A549 (cell line): ENCODE measurements at regions not wholly inside any gene's neighbourhood (a gene's known extent, or its start where the extent isn't known, plus 50 kb on each side); places are given as distances from the start of the nearest gene placed in this dataset.

Experiments
- ATAC-seq, 2 experiments: fragments of 200-7000 bp in 1 of 2; fragments of >200 bp in 1 of 2; cut with Nextera tagmentation in 1 of 2; cut with Tn5 transposase in 1 of 2; 3 replicates each; pipeline versions ENCODE4 v1.8.0 to v1.9.1; 2018 to 2020; ENCODE audit warnings: mild to moderate bottlenecking in 1 of 2, moderate library complexity in 1 of 2
- CTCF ChIA-PET: fragments of 300-600 bp; sonication (Branson Sonifier 250); formaldehyde crosslinking; extraction: SDS; loops from one replicate; lab custom pipeline; 2021; ENCODE audit warnings: antibody characterized with exemption, inconsistent platforms; lab: Yijun Ruan, JAX
- POLR2A ChIA-PET: fragments of 350-600 bp; formaldehyde crosslinking; extraction: SDS; loops from one replicate; lab custom pipeline; 2021; ENCODE audit warnings: antibody characterized with exemption, inconsistent platforms; lab: Yijun Ruan, JAX
- DNase-seq, 2 experiments: peaks; one replicate each; pipeline versions ENCODE4 v3.0.0 to v3.0.0-alpha.2; 2011 to 2016; ENCODE audit warnings: low read depth in 1 of 2, low spot score in 1 of 2
- FAIRE-seq: peaks from 2 replicates; lab custom pipeline; 2011; peaks lifted over from hg19 to GRCh38; lab: Jason Lieb, UNC
- H3K27ac ChIP-seq, 2 experiments: fragments of >200 bp; sonication (Bioruptor Twin); formaldehyde crosslinking; 3 replicates each; pipeline ENCODE4 v1.5.1; 2016 to 2017
- H3K4me1 ChIP-seq: fragments of >200 bp; sonication (Bioruptor Twin); formaldehyde crosslinking; 3 replicates; pipeline ENCODE4 v1.6.1; 2016
- H3K4me2 ChIP-seq: fragments of >200 bp; sonication (Bioruptor Twin); formaldehyde crosslinking; 3 replicates; pipeline ENCODE4 v1.6.1; 2016
- H3K4me3 ChIP-seq: fragments of >200 bp; sonication (Bioruptor Twin); formaldehyde crosslinking; 3 replicates; pipeline ENCODE4 v1.5.1; 2016
- H3K9me3 ChIP-seq: fragments of >200 bp; sonication (Bioruptor Twin); formaldehyde crosslinking; 3 replicates; pipeline ENCODE4 v1.6.1; 2016
- FOSB ChIP-seq: fragments of 250-450 bp; sonication (Bioruptor Pico); IDR thresholded peaks from 2 replicates; pipeline ENCODE4 v1.5.0; 2020; ENCODE audit warnings: mild to moderate bottlenecking, moderate library complexity
- FOSL2 ChIP-seq, 2 experiments: fragments of 450-650 bp in 1 of 2; fragments of >200 bp in 1 of 2; sonication (Bioruptor Twin) in 1 of 2; formaldehyde crosslinking; IDR thresholded peaks; 2 replicates each; pipeline versions ENCODE4 v1.5.0 to v1.6.1; 2016 to 2020; ENCODE audit warnings: mild to moderate bottlenecking in 1 of 2, moderate library complexity in 1 of 2
- FOXS1 ChIP-seq: fragments of 250-450 bp; sonication (Bioruptor Pico); IDR thresholded peaks from 2 replicates; pipeline ENCODE4 v1.5.0; 2020; ENCODE audit warnings: mild to moderate bottlenecking, moderate library complexity
- GATA3 ChIP-seq: IDR thresholded peaks from 2 replicates; pipeline ENCODE4 v1.6.1; 2012; ENCODE audit warnings: borderline replicate concordance
- HEYL ChIP-seq: fragments of 250-450 bp; sonication (Bioruptor Pico); IDR thresholded peaks from 2 replicates; pipeline ENCODE4 v1.8.0; 2021; ENCODE audit warnings: mild to moderate bottlenecking, moderate library complexity
- HOXB13 ChIP-seq: fragments of 250-450 bp; sonication (Bioruptor Pico); IDR thresholded peaks from 2 replicates; pipeline ENCODE4 v1.5.0; 2020; ENCODE audit warnings: low read depth, mild to moderate bottlenecking, moderate library complexity
- HOXB5 ChIP-seq: fragments of 250-450 bp; sonication (Bioruptor Pico); IDR thresholded peaks from 2 replicates; pipeline ENCODE4 v1.5.0; 2020; ENCODE audit warnings: mild to moderate bottlenecking, moderate library complexity
- JUNB ChIP-seq: fragments of >200 bp; sonication (Bioruptor Twin); formaldehyde crosslinking; IDR thresholded peaks from 2 replicates; pipeline ENCODE4 v1.6.1; 2016
- MYC ChIP-seq: IDR thresholded peaks from 2 replicates; pipeline ENCODE4 v1.6.1; 2012; ENCODE audit warnings: mild to moderate bottlenecking, inconsistent platforms, low read length, improper control_type of control experiment, borderline replicate concordance
- NFE2L2 ChIP-seq: fragments of 150-350 bp; conservative IDR thresholded peaks from 2 replicates; pipeline ENCODE4 v1.6.1; 2014; ENCODE audit warnings: low read length
- NPAS2 ChIP-seq: fragments of 250-450 bp; sonication (Bioruptor Pico); IDR thresholded peaks from 2 replicates; pipeline ENCODE4 v1.8.0; 2022; ENCODE audit warnings: mild to moderate bottlenecking, moderate library complexity, borderline replicate concordance
- NR3C1 ChIP-seq: fragments of >200 bp; sonication (Bioruptor Twin); formaldehyde crosslinking; IDR thresholded peaks from 3 replicates; pipeline ENCODE4 v1.6.1; 2017
- PHF8 ChIP-seq: fragments of 200-600 bp; sonication (generic); IDR thresholded peaks from 2 replicates; pipeline ENCODE4 v1.6.1; 2016; ENCODE audit warnings: low read depth, mild to moderate bottlenecking, antibody characterized with exemption, moderate library complexity, borderline replicate concordance
- POLR2AphosphoS2 ChIP-seq: conservative IDR thresholded peaks from 2 replicates; pipeline ENCODE4 v1.6.1; 2012; ENCODE audit warnings: low read length, improper control_type of control experiment, inconsistent platforms
- RARB ChIP-seq: fragments of 250-450 bp; sonication (Bioruptor Pico); IDR thresholded peaks from 2 replicates; pipeline ENCODE4 v1.8.0; 2021; ENCODE audit warnings: mild to moderate bottlenecking, moderate library complexity
- RFX5 ChIP-seq: fragments of 450-650 bp; IDR thresholded peaks from 2 replicates; pipeline ENCODE4 v1.7.1; 2014; ENCODE audit warnings: antibody characterized with exemption, mild to moderate bottlenecking, moderate library complexity
- SMC3 ChIP-seq: fragments of >200 bp; sonication (Bioruptor Twin); formaldehyde crosslinking; IDR thresholded peaks from 3 replicates; pipeline ENCODE4 v1.6.1; 2018; ENCODE audit warnings: inconsistent platforms
- SREBF2 ChIP-seq: fragments of 450-650 bp; IDR thresholded peaks from 2 replicates; pipeline ENCODE4 v1.6.1; 2014; ENCODE audit warnings: mild to moderate bottlenecking, moderate library complexity
- TFCP2L1 ChIP-seq: fragments of 250-450 bp; sonication (Bioruptor Pico); IDR thresholded peaks from 2 replicates; pipeline ENCODE4 v1.5.0; 2021; ENCODE audit warnings: mild to moderate bottlenecking
- TP53 ChIP-seq: fragments of 250-450 bp; sonication (Bioruptor Pico); IDR thresholded peaks from 2 replicates; pipeline ENCODE4 v1.5.0; 2021; ENCODE audit warnings: mild to moderate bottlenecking, moderate library complexity
- ZC3H11A ChIP-seq: fragments of 450-650 bp; IDR thresholded peaks from 2 replicates; pipeline ENCODE4 v1.6.1; 2014; ENCODE audit warnings: antibody characterized with exemption, mild to moderate bottlenecking
- ZFP36 ChIP-seq: fragments of 450-650 bp; IDR thresholded peaks from 2 replicates; pipeline ENCODE4 v1.6.1; 2014; ENCODE audit warnings: borderline replicate concordance; ENCODE audit not compliant: partially characterized antibody
- WGBS: methylation state at CpG from one replicate; pipeline ENCODE4 v1.1.6; 2017; ENCODE audit errors: missing lambda C conversion rate; 5-methylcytosine and 5-hydroxymethylcytosine counted together
- TF ChIP-seq, protein P1 (sequence below): fragments of 150-350 bp; IDR thresholded peaks from 2 replicates; pipeline ENCODE4 v1.6.1; 2014; ENCODE audit warnings: low read depth, mild to moderate bottlenecking, low read length
- TF ChIP-seq, protein P2 (sequence below): fragments of 250-450 bp; sonication (Bioruptor Pico); IDR thresholded peaks from 2 replicates; pipeline ENCODE4 v1.5.0; 2021; ENCODE audit warnings: mild to moderate bottlenecking, moderate library complexity, borderline replicate concordance
- TF ChIP-seq, protein P3 (sequence below): IDR thresholded peaks from 2 replicates; pipeline ENCODE4 v1.6.1; 2012
- TF ChIP-seq, protein P4 (sequence below): fragments of >200 bp; sonication (Bioruptor Twin); formaldehyde crosslinking; IDR thresholded peaks from 2 replicates; pipeline ENCODE4 v1.6.1; 2016

DNA sequence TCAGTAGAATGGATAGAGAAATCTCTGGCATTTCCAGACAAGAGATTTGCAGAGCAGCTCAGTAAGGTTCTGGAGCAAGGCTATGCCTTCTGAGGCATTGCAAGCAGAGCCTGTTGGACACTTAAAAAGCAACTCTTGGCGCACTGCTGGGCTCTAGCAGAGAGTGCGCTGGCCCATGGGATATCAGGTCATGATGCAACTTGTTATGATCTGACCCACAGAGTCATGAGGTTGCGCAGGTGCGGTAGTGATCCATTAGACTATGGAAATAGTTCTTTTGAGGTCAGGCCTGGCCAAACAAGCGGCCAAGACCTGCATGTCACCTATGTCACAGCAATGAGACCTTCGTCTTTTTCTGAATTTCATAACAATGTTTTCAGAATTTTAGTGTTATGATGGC, 168.6 kb downstream of the TMTC3 start (continued):
- TF ChIP-seq, protein P1, sequence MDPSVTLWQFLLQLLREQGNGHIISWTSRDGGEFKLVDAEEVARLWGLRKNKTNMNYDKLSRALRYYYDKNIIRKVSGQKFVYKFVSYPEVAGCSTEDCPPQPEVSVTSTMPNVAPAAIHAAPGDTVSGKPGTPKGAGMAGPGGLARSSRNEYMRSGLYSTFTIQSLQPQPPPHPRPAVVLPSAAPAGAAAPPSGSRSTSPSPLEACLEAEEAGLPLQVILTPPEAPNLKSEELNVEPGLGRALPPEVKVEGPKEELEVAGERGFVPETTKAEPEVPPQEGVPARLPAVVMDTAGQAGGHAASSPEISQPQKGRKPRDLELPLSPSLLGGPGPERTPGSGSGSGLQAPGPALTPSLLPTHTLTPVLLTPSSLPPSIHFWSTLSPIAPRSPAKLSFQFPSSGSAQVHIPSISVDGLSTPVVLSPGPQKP = no peak
- no peak for TF ChIP-seq POLR2AphosphoS2

DNA sequence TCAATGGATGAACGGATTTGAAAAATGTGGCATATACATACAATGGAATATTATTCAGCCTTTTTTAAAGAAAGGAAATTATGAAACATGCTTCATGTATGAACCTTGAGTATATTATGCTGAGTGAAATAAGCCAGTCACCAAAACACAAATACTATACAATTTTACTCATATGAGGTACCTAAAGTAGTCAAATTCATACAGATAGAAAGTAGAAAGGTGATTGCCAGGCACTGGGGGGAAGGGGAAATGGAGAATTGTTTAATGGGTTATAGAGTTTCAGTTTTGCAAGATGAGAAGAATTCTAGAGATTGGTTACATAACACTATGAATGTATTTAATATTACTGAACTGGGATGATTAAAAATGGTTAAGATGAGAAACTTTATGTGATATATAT, 171.4 kb downstream of the TMTC3 start:
- Histone ChIP-seq H3K4me2 (no peak overlapping the region), H3K4me3 (no peak overlapping the region), H3K9me3 (no peaks in the 10 kb centered on the region), H3K4me1 (peaks cover 26% of the 10 kb centered on the region), H3K27ac (no peak overlapping the region)
- CTCF ChIA-PET = no interaction called here
- no peak for ATAC-seq
- FAIRE-seq = no peak
- 100% methylated on average over 1 of the region's 1 CpG for WGBS
- TF ChIP-seq, protein P2, sequence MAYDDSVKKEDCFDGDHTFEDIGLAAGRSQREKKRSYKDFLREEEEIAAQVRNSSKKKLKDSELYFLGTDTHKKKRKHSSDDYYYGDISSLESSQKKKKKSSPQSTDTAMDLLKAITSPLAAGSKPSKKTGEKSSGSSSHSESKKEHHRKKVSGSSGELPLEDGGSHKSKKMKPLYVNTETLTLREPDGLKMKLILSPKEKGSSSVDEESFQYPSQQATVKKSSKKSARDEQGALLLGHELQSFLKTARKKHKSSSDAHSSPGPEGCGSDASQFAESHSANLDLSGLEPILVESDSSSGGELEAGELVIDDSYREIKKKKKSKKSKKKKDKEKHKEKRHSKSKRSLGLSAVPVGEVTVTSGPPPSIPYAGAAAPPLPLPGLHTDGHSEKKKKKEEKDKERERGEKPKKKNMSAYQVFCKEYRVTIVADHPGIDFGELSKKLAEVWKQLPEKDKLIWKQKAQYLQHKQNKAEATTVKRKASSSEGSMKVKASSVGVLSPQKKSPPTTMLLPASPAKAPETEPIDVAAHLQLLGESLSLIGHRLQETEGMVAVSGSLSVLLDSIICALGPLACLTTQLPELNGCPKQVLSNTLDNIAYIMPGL (CRISPR knock-in tag) = no peak
- TF ChIP-seq RFX5 = no peak
- no peak for TF ChIP-seq ZC3H11A
- TF ChIP-seq TP53 (CRISPR knock-in tag) = no peak
- TF ChIP-seq GATA3 = no peak
- no peak for TF ChIP-seq MYC
- no peak for TF ChIP-seq ZFP36
- TF ChIP-seq NPAS2 (CRISPR knock-in tag) = no peak
- TF ChIP-seq PHF8 = no peak
- no peak for TF ChIP-seq SREBF2
- TF ChIP-seq SMC3 = no peak
- TF ChIP-seq FOSB (CRISPR knock-in tag) = no peak
- TF ChIP-seq HOXB13 = no peak
- no peak for TF ChIP-seq NR3C1
- TF ChIP-seq NFE2L2 = no peak
- no peak for TF ChIP-seq FOXS1 (CRISPR knock-in tag)
- POLR2A ChIA-PET = no interaction called here
- no peak for DNase-seq

DNA sequence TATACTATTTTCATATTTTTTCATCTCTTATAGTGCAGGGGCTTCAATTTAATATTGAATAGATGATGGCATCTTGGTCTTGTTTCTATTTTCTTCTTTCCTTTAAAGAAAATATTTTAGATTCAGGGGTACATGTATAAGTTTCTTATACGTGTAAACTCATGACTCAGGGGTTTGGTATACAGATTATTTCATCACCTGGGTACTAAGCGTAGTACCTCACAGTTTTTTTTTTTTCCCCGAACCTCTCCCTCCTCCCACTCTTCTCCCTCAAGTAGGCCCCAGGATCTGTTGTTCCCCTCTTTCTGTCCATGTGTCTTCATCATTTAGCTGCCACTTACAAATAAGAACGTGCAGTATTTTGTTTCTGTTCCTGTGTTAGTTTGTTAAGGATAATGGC, 172.6 kb downstream of the TMTC3 start:
- WGBS = 64% methylated on average over 4 of the region's 4 CpGs
- no peak for TF ChIP-seq NR3C1
- TF ChIP-seq HEYL = no peak
- TF ChIP-seq HOXB5 (CRISPR knock-in tag) = no peak
- TF ChIP-seq RFX5 = no peak
- no peak for TF ChIP-seq FOSL2 (IDR thresholded peaks at IDR 0.05)
- no peak for TF ChIP-seq FOSL2 (CRISPR knock-in tag; IDR thresholded peaks at IDR 0.05)
- no peak for TF ChIP-seq MYC
- TF ChIP-seq, all 56 proteins: peak for 0
- no peak for ATAC-seq
- DNase-seq = no peak
- H3K4me2 ChIP-seq = no peak overlapping the region
- no peak for FAIRE-seq
- peaks cover 15% of the 10 kb centered on the region for H3K4me1 ChIP-seq
- no peak overlapping the region for H3K27ac ChIP-seq
- ChIA-PET CTCF (no interaction called here), POLR2A (no interaction called here)
- no peaks in the 10 kb centered on the region for H3K9me3 ChIP-seq
- no peak overlapping the region for H3K4me3 ChIP-seq

DNA sequence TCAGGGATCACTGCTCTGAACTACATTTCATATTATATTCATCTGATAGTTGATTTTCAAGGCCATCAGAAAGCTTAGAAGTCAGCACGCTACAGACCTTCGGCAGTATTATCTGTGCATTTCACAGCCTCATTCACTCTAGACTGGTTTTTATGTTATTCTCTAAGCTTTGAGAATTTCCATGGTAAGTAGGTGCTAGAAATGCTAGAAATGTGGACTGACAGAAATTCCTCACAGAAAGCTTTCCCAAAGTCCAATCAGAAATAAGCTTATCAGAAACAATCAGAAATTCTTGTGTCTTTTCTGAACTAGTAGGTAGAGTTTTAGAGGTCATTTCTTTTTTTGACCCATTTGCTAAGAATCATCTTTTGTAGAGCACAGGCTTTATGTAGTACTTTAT, 176.6 kb downstream of the TMTC3 start:
- POLR2A ChIA-PET = no interaction called here
- FAIRE-seq (no peak), DNase-seq (no peak), ATAC-seq (no peak)
- Histone ChIP-seq H3K4me3 (no peak overlapping the region), H3K9me3 (0 out of 3 replicates have a peak, but pooled peaks cover 2% of the 10 kb centered on the region), H3K4me2 (no peak overlapping the region), H3K4me1 (no peaks in the 10 kb centered on the region), H3K27ac (no peak overlapping the region)
- WGBS = 93% methylated on average over 2 of the region's 2 CpGs
- CTCF ChIA-PET = no interaction called here
- TF ChIP-seq, protein P3, sequence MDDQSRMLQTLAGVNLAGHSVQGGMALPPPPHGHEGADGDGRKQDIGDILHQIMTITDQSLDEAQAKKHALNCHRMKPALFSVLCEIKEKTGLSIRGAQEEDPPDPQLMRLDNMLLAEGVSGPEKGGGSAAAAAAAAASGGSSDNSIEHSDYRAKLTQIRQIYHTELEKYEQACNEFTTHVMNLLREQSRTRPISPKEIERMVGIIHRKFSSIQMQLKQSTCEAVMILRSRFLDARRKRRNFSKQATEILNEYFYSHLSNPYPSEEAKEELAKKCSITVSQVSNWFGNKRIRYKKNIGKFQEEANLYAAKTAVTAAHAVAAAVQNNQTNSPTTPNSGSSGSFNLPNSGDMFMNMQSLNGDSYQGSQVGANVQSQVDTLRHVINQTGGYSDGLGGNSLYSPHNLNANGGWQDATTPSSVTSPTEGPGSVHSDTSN = no peak
- TF ChIP-seq NPAS2 (CRISPR knock-in tag) (no peak), HEYL (no peak), FOSB (CRISPR knock-in tag) (no peak), TFCP2L1 (CRISPR knock-in tag) (no peak), FOSL2 (IDR thresholded peaks at IDR 0.05) (no peak), FOSL2 (CRISPR knock-in tag; IDR thresholded peaks at IDR 0.05) (no peak), ZFP36 (no peak), JUNB (no peak), NFE2L2 (no peak), HOXB13 (no peak), RARB (CRISPR knock-in tag) (no peak), HOXB5 (CRISPR knock-in tag) (no peak)
- TF ChIP-seq, protein P4, sequence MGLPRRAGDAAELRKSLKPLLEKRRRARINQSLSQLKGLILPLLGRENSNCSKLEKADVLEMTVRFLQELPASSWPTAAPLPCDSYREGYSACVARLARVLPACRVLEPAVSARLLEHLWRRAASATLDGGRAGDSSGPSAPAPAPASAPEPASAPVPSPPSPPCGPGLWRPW = no peak
